GM19452 (cell line): ENCODE measurements at regions not wholly inside any gene's neighbourhood (a gene's known extent, or its start where the extent isn't known, plus 50 kb on each side); places are given as distances from the start of the nearest gene placed in this dataset.
"Not testable (repeated sequence)": the region's sequence is repeated elsewhere in the genome, so short reads cannot be mapped to it uniquely, and the experiment has no call there.

Experiments
- ATAC-seq: cut with Tn5 transposase; IDR thresholded peaks from one replicate; pipeline ENCODE4 v1.9.1; 2021; ENCODE audit not compliant: unreplicated experiment

GRCh38 chr2:129803871-129804270 is 175.6 kb upstream of the RAB6C start:
- no peak for ATAC-seq

GRCh38 chr2:129805899-129806298 is 173.6 kb upstream of the RAB6C start:
- no peak for ATAC-seq

- ATAC-seq = no peak
Observed at GRCh38 chr2:129806317-129806716, 173.1 kb upstream of the RAB6C start.

- no peak for ATAC-seq
Observed at GRCh38 chr2:129806990-129807389, 172.5 kb upstream of the RAB6C start.

GRCh38 chr2:129807642-129808338 is 171.7 kb upstream of the RAB6C start:
- ATAC-seq = not testable (repeated sequence)

GRCh38 chr2:129810521-129810920 is 168.9 kb upstream of the RAB6C start:
- ATAC-seq = no peak

GRCh38 chr2:129812071-129812470 is 167.4 kb upstream of the RAB6C start:
- no peak for ATAC-seq

- no peak for ATAC-seq
Observed at GRCh38 chr2:129812654-129813053, 166.8 kb upstream of the RAB6C start.

GRCh38 chr2:129813404-129813803 is 166.1 kb upstream of the RAB6C start:
- ATAC-seq = no peak

- ATAC-seq = no peak
Observed at GRCh38 chr2:129816813-129817574, 162.5 kb upstream of the RAB6C start.

GRCh38 chr2:129819855-129820254 is 159.6 kb upstream of the RAB6C start:
- ATAC-seq = no peak

GRCh38 chr2:129820908-129821307 is 158.6 kb upstream of the RAB6C start:
- ATAC-seq = no peak

- ATAC-seq = no peak
Observed at GRCh38 chr2:129821445-129821844, 158.0 kb upstream of the RAB6C start.

- no peak for ATAC-seq
Observed at GRCh38 chr2:129823044-129823443, 156.4 kb upstream of the RAB6C start.

- no peak for ATAC-seq
Observed at GRCh38 chr2:129827311-129828090, 152.0 kb upstream of the RAB6C start.

GRCh38 chr2:129828792-129829191 is 150.7 kb upstream of the RAB6C start:
- no peak for ATAC-seq

- ATAC-seq = no peak
Observed at GRCh38 chr2:129829588-129829987, 149.9 kb upstream of the RAB6C start.

- ATAC-seq = no peak
Observed at GRCh38 chr2:129831018-129831417, 148.4 kb upstream of the RAB6C start.

- ATAC-seq = not testable (repeated sequence)
Observed at GRCh38 chr2:129833465-129833864, 146.0 kb upstream of the RAB6C start.

- ATAC-seq = no peak
Observed at GRCh38 chr2:129847043-129847442, 132.4 kb upstream of the RAB6C start.

GRCh38 chr2:129849559-129850160 is 129.8 kb upstream of the RAB6C start:
- no peak for ATAC-seq
